ENCODE measurements at regions not wholly inside any gene's neighbourhood (a gene's known extent, or its start where the extent isn't known, plus 50 kb on each side); places are given as distances from the start of the nearest gene placed in this dataset.
A peak's percentile ranks its signal among the peaks of the same experiment; 100 is the strongest.
"Not testable (repeated sequence)": the region's sequence is repeated elsewhere in the genome, so short reads cannot be mapped to it uniquely, and the experiment has no call there.

GRCh38 chrX:42290608-42291007, 367.3 kb upstream of the CASK start:
- ATAC-seq (peak in 2 of 4 donors; percentile 48 to 51), DNase-seq (no peak)
- TF ChIP-seq CTCF (IDR thresholded peaks at IDR 0.05) (peak in 3 of 4 donors; percentile 27 to 44 (median 34)), POLR2A (IDR thresholded peaks at IDR 0.05) (no peak)
- H3K27me3 ChIP-seq, result no peaks in the 10 kb centered on the region
- H3K4me1 ChIP-seq, result no peaks in the 10 kb centered on the region
- intact Hi-C loops (cut with DNase I), result no loop called here
- no peaks in the 10 kb centered on the region for H3K9me3 ChIP-seq
- H3K27ac ChIP-seq, result no peak overlapping the region
- H3K4me3 ChIP-seq, result no peak overlapping the region
- WGBS (ENCODE audit: insufficient coverage, low coverage, low lambda C conversion rate, missing lambda C conversion rate), result 20% methylated on average over 1 of the region's 1 CpG
- no peaks in the 10 kb centered on the region for H3K36me3 ChIP-seq

GRCh38 chrX:42289492-42290385, 366.4 kb upstream of the CASK start:
- no peaks in the 10 kb centered on the region for H3K27me3 ChIP-seq
- ATAC-seq (no peak), DNase-seq (no peak)
- intact Hi-C loops (cut with DNase I), result no loop called here
- H3K4me1 ChIP-seq, result no peaks in the 10 kb centered on the region
- no peak for TF ChIP-seq POLR2A (IDR thresholded peaks at IDR 0.05)
- TF ChIP-seq CTCF (IDR thresholded peaks at IDR 0.05), result no peak
- H3K27ac ChIP-seq, result no peak overlapping the region
- H3K36me3 ChIP-seq, result no peaks in the 10 kb centered on the region
- no peaks in the 10 kb centered on the region for H3K9me3 ChIP-seq
- no peak overlapping the region for H3K4me3 ChIP-seq
- 43% methylated on average over 3 of the region's 3 CpGs for WGBS (ENCODE audit: insufficient coverage, low coverage, low lambda C conversion rate, missing lambda C conversion rate)

GRCh38 chrX:42285681-42286080, 362.3 kb upstream of the CASK start:
- H3K36me3 ChIP-seq; H3K27me3 ChIP-seq; ATAC-seq; H3K9me3 ChIP-seq; H3K27ac ChIP-seq; intact Hi-C loops (cut with DNase I); H3K4me3 ChIP-seq; H3K4me1 ChIP-seq: not testable (repeated sequence)
- no CpG with 5 or more reads among the region's 28 CpGs for WGBS (ENCODE audit: insufficient coverage, low coverage, low lambda C conversion rate, missing lambda C conversion rate)
- peak in 1 of 3 donors; percentile 12 for DNase-seq

- DNase-seq (no peak), ATAC-seq (no peak)
- intact Hi-C loops (cut with DNase I), result no loop called here
- TF ChIP-seq CTCF (IDR thresholded peaks at IDR 0.05) (no peak), POLR2A (IDR thresholded peaks at IDR 0.05) (no peak)
- no peaks in the 10 kb centered on the region for H3K36me3 ChIP-seq
- no peaks in the 10 kb centered on the region for H3K27me3 ChIP-seq
- H3K4me3 ChIP-seq, result no peak overlapping the region
- no peaks in the 10 kb centered on the region for H3K9me3 ChIP-seq
- no peak overlapping the region for H3K27ac ChIP-seq
- no peaks in the 10 kb centered on the region for H3K4me1 ChIP-seq
- 33% methylated on average over 3 of the region's 3 CpGs for WGBS (ENCODE audit: insufficient coverage, low coverage, low lambda C conversion rate, missing lambda C conversion rate)
Measured at GRCh38 chrX:42276982-42277690, 353.8 kb upstream of the CASK start.

- no peak overlapping the region for H3K27ac ChIP-seq
- DNase-seq (no peak), ATAC-seq (no peak)
- H3K36me3 ChIP-seq, result no peaks in the 10 kb centered on the region
- H3K4me1 ChIP-seq, result no peaks in the 10 kb centered on the region
- no peaks in the 10 kb centered on the region for H3K27me3 ChIP-seq
- 45% methylated on average over 2 of the region's 2 CpGs for WGBS (ENCODE audit: insufficient coverage, low coverage, low lambda C conversion rate, missing lambda C conversion rate)
- H3K4me3 ChIP-seq, result no peak overlapping the region
- no peaks in the 10 kb centered on the region for H3K9me3 ChIP-seq
- no peak for TF ChIP-seq POLR2A (IDR thresholded peaks at IDR 0.05)
- TF ChIP-seq CTCF (IDR thresholded peaks at IDR 0.05), result no peak
- intact Hi-C loops (cut with DNase I), result no loop called here
Measured at GRCh38 chrX:42274151-42274550, 350.8 kb upstream of the CASK start.
